ENCODE measurements at regions not wholly inside any gene's neighbourhood (a gene's known extent, or its start where the extent isn't known, plus 50 kb on each side); places are given as distances from the start of the nearest gene placed in this dataset.

DNA sequence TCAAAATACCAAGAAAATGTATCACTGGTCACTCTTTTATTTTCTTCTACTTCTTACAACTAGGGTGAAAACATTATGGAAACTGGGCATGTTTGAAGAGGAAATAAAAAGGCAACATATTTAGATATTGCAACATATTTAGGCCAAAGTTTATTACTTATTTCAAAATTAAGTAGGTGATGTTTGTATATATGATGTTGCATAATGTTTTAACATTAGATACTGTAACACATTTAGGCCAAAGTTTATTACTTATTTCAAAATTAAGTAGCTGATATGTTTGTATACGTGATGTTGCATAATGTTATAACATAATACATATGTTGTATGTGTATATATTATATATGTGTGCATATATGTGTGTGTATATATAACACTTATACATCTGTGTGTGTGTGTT lies 451.3 kb downstream of the LIG4 start:
- no peak overlapping the region for H3K4me3 ChIP-seq (ENCODE audit: low read length)
- TF ChIP-seq, protein P1, sequence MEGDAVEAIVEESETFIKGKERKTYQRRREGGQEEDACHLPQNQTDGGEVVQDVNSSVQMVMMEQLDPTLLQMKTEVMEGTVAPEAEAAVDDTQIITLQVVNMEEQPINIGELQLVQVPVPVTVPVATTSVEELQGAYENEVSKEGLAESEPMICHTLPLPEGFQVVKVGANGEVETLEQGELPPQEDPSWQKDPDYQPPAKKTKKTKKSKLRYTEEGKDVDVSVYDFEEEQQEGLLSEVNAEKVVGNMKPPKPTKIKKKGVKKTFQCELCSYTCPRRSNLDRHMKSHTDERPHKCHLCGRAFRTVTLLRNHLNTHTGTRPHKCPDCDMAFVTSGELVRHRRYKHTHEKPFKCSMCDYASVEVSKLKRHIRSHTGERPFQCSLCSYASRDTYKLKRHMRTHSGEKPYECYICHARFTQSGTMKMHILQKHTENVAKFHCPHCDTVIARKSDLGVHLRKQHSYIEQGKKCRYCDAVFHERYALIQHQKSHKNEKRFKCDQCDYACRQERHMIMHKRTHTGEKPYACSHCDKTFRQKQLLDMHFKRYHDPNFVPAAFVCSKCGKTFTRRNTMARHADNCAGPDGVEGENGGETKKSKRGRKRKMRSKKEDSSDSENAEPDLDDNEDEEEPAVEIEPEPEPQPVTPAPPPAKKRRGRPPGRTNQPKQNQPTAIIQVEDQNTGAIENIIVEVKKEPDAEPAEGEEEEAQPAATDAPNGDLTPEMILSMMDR (IDR thresholded peaks at IDR 0.05; ENCODE audit: insufficient read depth, low read depth, low read length, missing control alignments), result no peak
- no peak for DNase-seq (ENCODE audit: low read depth)

DNA sequence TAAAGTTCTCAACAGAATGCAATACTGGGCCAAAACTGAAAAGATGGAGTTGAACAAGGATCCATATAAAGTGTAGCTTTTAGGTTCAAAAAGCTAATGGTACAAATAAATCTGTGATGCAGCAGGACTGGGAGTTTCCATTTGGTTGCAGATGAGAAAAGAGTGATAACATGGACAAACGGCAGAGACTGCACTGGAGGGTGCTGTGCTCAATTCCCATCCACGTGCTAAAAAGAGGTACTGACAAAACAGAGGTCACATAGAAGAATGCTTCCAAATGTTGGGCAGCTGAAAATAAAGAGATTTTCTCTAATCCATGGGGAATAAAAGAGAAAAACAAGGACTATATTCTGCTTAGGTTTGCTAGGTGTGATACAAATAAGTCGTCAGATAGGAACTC lies 461.6 kb downstream of the LIG4 start:
- TF ChIP-seq, protein P1 (IDR thresholded peaks at IDR 0.05; ENCODE audit: insufficient read depth, low read depth, low read length, missing control alignments), result no peak
- no peak for DNase-seq (ENCODE audit: low read depth)
- H3K4me3 ChIP-seq (ENCODE audit: low read length), result no peak overlapping the region

DNA sequence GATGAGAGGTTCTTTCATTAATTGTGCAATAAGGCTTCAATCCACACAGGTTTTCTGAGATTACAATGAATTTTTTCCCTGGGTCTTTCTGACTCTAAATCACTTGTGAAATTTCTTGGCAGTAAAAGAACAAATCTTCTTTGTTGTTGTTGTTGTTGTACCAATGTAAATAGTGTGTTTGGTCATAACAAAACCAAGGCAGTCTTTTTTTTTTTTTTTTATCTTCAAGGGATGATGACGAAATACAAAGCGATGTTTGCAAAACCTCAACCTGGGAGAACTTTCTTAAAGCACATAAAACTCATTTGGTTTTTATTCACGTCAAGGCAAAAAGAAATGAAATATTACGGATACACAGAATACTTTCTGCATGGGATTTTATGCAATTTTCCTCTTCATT lies 462.0 kb downstream of the LIG4 start:
- no peak for DNase-seq (ENCODE audit: low read depth)
- no peak overlapping the region for H3K4me3 ChIP-seq (ENCODE audit: low read length)
- TF ChIP-seq, protein P1 (IDR thresholded peaks at IDR 0.05; ENCODE audit: insufficient read depth, low read depth, low read length, missing control alignments), result no peak

DNA sequence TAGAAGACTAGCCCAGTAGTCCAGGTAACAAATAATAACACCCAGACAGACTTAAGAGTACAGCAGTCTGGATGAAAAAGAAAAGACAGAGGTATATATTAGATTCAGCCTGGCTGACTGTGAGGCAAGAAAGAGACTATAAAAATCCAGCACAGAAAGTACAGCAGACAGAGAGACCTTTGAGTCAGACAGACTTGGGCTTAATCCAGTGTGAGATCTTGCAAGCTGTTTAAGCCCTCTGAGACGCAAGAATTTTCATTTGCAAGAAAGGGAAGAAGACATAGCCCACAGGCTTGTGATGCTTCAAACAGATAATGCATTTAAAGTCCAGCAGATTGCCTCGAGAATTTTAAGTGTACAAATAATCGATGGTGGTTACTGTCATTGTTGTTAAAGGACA lies 471.4 kb downstream of the LIG4 start:
- no peak for DNase-seq (ENCODE audit: low read depth)
- TF ChIP-seq, protein P1 (IDR thresholded peaks at IDR 0.05; ENCODE audit: insufficient read depth, low read depth, low read length, missing control alignments), result no peak
- H3K4me3 ChIP-seq (ENCODE audit: low read length), result no peak overlapping the region

DNA sequence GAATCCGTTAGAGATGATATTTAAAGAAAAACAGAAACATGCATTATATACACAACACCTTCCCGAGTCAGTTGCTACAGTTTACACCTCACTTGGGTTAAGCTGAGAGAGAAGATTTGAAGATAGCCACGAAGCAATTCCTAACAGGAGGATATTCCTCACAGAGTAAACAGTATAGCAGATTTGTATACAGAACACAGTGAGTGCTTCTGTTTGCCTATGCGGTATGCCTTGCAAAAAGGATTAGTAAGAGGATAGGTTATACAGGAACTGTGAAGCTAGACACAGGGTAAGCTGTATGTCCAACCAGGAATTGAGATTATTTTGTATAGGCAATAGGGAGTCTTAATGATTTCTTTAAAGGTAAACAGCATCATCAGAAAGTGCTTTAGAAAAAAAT lies 471.8 kb downstream of the LIG4 start:
- no peak for DNase-seq (ENCODE audit: low read depth)
- TF ChIP-seq, protein P1 (IDR thresholded peaks at IDR 0.05; ENCODE audit: insufficient read depth, low read depth, low read length, missing control alignments), result no peak
- H3K4me3 ChIP-seq (ENCODE audit: low read length), result no peak overlapping the region

DNA sequence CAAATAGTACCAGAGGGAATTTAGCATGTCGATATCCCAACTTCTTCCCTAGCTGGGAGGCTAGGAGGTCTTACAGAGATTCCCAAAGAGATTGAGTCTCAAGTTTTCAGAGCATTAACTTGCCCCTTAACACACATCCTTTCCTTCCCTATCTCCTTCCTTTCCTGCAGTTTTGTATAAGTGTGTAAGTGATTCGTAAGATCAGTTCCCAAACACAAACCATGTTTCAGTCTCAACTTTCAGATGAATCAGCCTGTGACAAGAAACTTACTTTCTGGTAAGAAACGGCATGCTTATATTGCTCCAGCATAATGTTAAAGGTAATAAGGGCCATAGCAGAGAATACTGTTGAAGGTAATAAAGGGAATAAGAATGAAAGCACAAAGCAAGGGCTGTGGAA lies 472.2 kb downstream of the LIG4 start:
- TF ChIP-seq, protein P1 (IDR thresholded peaks at IDR 0.05; ENCODE audit: insufficient read depth, low read depth, low read length, missing control alignments), result no peak

DNA sequence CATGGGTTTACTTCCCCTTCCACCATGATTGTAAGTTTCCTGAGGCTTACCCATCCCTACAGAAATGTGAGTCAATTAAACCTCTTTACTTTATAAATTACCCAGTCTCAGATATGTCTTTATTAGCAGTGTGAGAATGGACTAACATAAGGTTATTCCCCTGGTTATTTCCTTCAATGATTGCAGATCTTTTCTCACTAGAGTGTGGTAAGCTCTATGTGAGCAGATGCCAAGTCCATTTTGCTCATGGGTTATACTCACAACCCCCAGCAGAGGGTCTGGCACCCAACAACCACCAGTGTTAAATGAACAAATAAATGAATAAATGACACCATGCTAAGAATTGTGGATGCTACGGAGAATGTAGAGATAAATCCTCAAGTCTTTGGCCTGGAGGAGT lies 472.8 kb downstream of the LIG4 start:
- no peak for DNase-seq (ENCODE audit: low read depth)
- no peak overlapping the region for H3K4me3 ChIP-seq (ENCODE audit: low read length)
- TF ChIP-seq, protein P1 (IDR thresholded peaks at IDR 0.05; ENCODE audit: insufficient read depth, low read depth, low read length, missing control alignments), result no peak

More for the DNA sequence above, 472.2 kb downstream of the LIG4 start:
- no peak overlapping the region for H3K4me3 ChIP-seq (ENCODE audit: low read length)
- no peak for DNase-seq (ENCODE audit: low read depth)
